DMS79 treated with DMSO at 0.1 percent for 48 hours (cell line): ENCODE measurements at regions not wholly inside any gene's neighbourhood (a gene's known extent, or its start where the extent isn't known, plus 50 kb on each side); places are given as distances from the start of the nearest gene placed in this dataset.

Experiments used
- DNase-seq: peaks from one replicate; lab custom pipeline; 2025; lab: John Stamatoyannopoulos, UW

DNA sequence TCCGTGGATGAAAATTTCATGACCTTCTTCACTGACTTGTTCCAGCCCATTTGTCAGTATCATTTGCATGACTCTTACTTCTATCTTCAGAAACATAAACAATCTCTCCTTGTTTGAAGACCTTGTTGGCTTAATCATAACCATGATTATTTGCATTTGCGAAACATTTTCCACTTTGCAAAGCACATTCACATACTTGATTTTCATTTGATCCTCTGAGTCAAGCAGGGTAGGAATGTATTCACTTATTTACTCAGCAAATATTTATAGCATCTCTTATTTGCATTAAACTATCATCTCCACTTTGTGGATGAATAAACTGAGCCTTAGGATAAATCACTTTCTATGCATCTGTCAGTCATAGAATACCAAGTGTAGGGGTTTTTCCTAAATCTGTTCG lies 343.0 kb upstream of the SGCD start:
- DNase-seq, result no peak

DNA sequence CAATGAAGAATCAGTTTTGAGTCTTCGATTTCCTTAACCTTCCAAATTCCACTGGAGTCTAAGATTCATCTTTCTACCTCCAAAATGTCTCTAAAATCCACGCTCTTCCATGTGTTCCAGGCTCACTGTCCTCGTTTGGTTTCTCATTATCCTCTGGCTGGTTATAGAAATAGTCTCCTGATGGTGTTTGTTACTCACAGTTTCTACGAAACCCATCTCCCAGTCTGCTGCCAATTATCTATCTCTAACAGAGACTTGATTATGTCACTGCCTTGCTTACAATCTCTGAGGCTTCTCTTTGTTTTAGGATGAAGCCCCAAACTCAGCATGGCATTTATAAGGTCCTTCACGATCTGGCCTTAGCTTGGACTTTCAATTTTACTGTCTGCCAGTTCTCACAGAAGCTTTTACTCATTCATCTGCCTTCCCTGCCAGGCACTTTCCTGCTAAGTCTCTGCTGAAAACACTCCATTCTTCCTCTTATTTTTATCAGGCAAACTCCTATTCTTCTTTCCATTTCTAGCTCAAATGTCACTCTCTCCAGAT lies 339.6 kb upstream of the SGCD start:
- DNase-seq, result no peak

DNA sequence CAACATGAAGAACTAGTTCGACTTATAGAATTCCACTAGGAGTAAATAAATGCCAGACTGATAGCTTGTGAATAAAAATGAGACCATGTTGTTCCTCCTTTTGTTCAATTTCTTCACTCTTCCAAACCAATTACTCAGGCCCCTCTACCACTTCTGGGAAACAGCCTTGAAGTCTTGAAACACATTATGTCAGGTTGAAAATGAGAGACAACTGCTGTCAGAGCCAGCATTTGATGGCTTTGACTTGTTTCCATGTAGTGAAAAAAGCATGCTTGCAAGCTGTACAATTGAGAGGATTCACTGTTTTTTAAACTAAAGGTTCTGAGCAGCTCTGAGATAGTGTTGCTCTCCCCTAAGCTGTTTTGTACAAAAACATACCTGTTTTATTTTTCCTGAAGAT lies 337.1 kb upstream of the SGCD start:
- DNase-seq, result no peak

DNA sequence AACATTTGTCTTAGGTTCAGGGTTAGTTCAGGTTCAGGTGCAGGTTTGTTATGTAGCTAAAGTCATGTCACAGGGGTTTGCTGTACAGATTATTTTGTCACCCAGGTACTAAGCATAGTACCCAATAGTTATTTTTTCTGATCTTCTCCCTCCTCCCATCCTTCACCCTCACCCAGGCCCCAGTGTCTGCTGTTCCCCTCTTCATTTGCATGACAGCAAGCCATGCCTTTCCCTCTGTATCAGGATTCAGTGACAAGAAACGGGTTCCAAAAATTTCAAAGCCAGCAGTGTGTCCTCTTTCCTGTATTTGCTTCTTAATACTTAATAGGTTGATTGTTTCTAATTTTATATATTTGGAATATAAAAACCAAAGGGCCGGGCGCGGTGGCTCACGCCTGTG lies 330.8 kb upstream of the SGCD start:
- no peak for DNase-seq

DNA sequence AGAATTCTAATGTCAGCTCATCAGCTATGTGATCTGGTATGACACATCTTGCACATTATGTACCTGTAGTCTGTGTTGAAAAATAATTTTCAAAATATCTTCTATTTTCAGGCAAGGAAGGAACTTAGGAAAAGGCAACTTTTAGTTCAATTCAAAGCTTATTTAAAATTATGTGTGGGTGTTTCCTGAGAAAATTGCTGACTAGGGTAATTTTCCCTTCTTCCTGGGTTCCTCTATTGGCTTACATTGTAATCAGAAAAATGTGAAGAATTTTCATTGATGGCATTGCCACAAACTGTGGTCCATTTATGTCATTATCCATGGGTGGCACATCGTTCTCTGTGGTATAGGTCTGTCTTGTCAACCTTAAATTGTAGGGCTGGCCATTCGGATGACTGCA lies 328.7 kb upstream of the SGCD start:
- no peak for DNase-seq

DNA sequence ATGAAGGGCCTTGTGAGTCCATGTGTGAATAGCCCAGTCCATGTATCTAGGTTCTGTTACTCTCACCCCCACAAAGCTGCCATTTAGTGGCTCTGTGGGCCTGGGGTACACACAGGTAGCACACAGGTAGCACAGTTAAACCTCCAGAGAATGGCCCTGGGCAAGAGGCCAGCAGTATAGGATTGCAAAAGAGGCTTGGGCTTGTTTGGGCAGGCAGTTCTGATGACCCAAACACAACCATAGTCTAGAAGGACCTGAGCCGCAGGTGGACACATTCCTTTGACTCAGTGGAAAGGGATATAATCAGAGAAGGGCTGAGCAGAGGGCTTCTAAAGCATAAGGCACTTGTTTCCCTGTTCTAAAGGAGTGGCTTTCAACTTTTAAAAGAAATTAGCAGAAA lies 326.8 kb upstream of the SGCD start:
- no peak for DNase-seq

DNA sequence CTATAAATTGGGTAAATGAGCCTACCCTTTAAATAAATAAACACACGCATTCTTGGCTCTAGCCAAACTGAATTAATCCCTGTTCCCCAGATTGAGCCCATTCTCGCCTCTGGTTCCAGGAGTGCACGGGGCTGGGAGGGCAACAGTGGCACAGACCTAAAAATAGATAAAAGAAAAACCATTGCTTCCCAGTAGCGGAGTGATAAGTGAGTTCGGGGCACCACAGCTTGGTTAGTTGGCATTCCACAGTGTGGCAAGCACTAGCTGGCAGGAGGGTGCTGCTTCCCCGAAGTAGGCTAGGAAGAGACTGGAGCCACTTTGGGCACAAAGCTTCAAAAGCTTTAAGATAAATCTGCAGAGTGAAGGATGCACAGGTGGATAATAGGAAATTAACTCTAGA lies 322.2 kb upstream of the SGCD start:
- DNase-seq, result no peak

DNA sequence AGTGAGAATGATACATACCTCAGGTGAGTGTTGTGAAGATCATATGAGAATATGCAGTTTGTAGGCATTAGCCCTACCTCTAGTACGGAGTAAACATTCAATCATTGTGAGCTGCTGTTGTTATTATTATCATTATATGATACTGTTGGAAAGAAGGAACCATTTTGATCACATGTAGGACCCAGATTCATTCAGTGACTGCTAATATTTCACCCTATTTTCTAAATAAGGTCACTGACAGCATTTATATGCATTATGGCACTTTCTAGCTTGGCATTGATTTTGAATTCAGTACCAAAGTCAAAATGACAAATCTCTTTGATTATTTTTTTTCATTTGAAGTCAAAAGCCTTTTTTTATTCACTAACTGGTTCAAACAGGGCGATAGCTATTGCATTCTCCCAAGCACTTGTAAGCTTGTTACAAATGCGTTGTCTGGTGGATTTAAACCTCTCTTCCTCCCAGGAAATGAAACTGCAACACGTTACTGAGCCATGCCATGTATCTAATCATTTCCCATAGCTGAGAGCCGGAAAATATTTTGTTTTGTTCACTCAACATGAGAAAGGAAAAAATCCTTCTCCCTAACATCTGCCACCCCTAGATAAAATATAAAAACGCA lies 320.8 kb upstream of the SGCD start:
- no peak for DNase-seq

DNA sequence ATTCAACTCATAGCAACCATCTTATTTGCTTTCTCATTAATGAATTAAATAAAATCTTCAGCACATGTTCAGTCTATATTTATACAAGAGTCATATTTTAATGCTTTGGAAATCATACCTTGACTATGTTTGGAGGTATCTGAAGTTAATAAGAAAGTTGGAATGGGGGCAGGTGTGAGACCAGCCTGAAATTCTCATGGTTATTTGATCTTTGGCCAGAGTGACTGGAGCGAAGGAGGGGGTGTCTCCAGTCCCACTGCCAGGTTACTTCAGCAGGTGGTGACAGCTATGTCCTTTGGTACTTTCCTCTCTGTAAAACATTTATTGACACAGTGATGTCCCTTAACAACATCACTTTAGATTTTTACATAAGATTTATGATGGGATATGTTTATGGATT lies 318.1 kb upstream of the SGCD start:
- no peak for DNase-seq

DNA sequence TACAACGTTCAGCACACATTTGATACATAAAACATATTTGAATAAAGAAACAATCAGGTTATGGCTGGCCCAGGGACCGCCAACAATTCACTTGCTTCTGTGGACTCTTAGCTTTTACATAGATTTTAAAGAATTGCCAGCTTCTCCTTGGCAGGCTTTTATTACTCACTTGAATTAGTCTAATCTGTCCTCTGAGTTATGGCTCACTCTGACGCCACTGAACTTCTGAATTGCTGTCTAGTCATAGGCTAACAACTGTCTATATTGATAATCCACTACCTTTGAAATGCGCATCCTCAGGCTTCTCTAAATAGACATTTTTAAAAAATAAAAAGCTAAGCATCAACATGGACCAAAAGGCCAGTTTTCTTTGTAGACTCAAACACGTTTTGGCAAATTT lies 317.4 kb upstream of the SGCD start:
- DNase-seq, result no peak

DNA sequence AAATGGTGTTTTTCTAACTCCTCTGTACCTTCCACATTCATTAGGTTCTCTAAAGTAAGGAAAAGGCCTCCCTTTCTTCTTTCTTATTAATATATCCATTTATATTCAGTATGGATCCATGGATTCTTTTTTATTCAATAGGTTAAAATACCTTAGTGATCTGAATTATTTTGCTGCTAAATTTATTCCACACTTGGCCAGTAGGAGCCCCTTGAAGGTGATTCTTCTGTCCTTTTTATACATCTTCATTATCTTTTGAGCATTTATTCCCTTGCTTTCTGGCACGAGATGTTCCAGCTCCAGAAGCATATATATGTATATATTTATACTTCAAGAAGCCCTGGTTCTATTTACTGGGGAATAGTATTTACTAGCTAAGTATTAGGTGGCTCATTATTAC lies 311.8 kb upstream of the SGCD start:
- DNase-seq, result no peak

DNA sequence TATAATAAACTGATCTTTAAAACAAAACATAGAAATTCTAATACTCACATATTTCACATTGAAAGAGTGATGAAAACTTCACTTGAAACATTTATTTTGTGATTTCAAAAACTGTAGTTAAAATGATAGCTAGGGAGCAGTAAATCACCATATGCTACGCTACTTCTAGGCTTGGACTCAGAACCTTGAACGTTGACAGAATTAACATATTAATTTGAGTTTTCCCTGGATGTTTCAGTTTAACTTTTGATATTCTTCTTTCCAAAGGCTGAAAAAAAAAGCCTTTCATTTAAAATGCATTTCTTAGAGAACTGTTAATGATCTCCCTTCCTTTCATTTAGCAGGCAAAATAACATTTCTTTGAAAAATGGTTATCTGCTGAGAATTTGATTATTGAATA lies 307.8 kb upstream of the SGCD start:
- no peak for DNase-seq

DNA sequence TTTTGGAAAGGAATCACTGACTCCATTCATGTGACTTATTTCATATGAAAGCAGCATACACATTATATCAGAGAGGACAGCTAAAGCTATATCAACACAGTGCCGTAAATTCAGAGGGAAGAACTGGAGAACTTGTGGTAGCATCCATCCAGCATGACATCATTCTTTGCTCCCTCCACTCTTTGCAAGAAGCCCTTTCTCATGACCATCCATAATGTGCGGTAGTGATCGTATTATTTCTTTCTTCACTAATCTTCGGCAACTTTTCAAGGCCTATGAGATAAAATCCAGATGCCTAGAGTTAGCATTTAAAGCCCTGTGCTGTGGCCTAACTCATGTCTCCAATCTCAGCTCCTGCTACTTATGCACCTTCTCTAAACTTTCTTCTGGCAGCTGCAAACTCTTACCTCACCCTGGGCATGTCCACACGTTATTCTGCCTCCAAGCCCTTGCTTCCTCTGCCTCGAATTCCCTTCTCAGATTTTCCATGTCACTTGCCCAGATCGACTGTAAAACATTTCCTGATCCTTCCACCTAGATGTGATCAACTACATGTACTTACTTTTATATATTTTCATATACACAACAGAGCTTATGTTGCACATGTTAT lies 307.3 kb upstream of the SGCD start:
- no peak for DNase-seq

DNA sequence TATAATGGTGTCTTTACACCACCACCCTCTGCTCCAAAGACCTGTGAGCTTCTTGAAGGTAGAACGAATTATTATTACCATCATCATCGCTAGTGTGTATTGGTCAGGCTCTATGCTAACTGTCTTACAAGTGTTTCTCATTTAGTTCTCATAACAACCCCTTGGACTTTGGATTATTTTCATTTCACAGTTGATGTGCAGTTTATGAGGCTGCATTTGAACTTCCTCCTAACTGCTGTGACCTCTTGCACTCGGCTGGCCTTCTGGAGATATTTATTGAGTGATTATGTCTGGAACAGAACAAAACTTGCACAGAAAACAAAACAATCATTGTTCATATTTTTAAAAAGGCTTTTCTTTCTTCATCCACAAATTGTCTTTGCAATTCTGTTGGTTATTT lies 306.3 kb upstream of the SGCD start:
- DNase-seq, result no peak

DNA sequence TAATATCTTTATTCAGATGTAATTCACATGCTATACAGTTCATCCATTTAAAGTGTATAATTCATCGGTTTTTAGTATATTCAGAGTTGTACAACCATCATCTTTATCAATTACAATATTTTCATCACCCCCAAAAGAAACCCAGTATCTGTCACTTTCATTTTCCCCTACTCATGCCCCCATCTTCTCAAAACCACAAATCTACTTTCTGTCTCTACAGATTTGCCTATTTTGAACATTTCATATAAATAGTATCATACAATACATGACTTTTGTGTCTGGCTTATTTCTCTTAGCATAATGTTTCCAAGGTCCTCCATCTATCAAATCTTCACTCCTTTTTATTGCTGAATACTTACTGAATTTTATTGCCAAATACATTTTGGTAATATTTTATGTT lies 305.1 kb upstream of the SGCD start:
- no peak for DNase-seq

DNA sequence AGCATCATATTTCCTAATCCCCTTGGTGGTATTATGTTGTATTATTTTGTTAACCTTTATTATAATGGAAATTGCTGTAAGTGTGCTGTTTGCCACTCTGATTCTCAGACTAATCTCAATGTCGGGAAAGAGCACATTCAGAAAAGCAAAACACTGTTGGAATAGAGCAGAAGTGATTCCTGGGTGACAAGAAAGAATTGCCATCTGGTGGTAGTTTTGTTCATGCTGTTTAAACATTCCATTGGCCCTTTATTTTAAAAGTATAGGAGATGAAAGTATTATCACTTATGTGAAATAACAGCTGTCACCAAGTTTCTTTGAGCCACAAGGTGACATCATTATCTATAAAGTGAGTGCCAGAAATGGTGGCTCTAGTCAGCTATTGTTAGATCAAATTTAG lies 301.3 kb upstream of the SGCD start:
- DNase-seq, result no peak

DNA sequence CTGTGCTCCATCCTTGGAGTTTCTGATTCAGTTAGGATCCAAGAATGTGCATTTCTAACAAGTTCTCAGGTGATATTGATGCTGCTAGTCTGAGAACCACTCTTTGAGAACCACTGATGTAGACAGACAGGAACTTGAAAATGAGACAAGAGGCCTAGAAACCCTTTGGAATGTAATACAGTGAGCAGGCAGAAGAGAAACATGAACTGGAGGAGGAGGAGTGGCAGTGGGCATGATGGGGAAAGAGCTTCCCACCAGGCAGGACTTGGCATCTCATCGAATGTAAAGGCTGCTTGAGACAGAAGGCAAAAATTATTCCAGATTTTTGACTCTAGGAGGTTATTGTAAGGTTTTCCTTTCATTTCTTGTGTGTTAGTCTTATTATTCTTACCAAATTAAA lies 295.8 kb upstream of the SGCD start:
- no peak for DNase-seq

DNA sequence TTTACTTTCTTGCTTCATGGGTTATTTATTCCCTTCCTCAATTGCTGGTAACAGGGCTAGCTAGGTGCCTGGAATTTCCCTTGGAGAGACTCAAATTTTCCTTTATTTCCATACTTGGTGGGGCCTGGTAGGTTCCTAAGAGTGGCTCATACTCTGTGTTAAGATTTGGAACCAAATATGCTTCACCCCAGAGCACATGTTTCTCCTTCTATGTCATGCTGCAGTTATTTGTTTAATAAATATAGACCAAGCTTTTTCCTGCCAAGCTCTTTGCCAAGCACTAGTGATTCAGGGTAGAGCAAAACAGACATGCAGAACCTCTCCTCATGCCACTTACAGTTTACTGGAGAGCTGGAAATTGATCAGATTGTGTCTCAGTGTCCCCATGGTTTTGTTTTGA lies 290.3 kb upstream of the SGCD start:
- no peak for DNase-seq

DNA sequence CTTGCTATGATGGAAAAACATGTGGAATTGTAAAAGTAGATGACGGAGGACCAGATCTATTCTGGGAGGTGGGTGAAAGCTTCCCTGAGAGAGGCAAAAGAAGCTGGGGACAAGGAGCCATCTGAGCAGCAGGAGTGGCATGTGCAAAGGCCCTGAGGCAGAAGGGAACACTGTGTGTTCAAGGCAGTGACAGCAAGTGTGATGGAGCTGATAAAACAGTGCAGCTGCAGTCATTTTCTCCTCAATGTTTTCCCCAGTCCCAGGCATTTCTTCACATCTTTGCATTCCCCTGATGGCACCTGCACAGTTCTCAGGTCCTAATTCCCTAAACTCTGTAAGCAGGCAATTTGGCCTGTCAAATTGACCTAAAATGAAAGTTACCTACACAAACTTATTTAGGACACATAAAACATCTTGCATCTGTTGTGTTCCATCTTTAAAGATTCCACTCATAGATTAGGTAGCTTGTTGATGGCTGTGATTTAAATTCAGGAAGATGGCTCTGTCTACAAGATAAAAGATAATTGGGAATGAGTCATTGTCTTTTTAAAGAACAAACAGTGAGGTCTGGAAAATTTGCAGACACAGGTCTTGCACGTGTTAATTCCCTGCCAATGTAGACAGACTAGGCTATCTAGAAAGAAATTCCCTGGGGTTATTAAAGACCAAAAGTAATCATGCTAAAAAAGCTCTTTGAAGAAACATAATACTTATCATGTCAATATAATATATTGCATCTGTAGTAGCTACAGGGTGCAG lies 289.6 kb upstream of the SGCD start:
- no peak for DNase-seq

DNA sequence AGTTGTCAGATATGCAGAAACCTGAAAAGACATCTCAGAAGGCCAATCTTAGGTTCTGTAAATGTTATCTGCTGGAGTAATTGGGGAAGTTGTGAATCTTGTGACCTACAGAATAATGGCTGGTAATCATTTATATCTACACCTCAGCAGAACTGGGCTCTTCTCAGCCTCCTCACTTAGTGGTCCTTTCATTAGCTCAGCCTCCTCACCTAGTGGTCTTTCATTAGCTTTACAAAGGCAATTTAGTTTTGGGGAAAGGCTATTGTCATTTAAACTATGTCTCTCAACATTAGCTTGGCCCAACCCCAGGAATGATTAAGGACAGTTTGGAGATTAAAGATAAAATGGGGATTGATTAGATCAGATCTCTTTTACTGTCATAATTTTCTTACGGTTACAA lies 284.2 kb upstream of the SGCD start:
- DNase-seq, result no peak

DNA sequence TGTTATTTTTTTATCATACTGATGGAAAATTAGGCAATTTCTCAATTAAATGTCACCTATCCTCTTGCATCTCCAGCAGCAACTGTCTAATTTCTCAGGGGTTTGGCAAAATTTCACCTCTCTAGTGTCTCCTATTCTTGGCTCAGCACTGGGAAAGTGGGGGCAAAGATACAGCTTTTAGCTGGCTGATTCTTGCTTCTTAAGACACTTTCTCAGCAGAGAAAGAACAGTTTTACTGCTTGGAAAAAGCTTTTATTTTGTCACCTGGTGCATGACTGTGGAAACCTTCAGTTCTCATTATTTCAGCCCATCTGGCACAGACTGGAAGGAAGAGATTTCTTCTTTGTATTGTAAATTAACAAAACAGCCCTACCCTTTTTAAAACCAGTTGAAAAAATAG lies 283.6 kb upstream of the SGCD start:
- no peak for DNase-seq

DNA sequence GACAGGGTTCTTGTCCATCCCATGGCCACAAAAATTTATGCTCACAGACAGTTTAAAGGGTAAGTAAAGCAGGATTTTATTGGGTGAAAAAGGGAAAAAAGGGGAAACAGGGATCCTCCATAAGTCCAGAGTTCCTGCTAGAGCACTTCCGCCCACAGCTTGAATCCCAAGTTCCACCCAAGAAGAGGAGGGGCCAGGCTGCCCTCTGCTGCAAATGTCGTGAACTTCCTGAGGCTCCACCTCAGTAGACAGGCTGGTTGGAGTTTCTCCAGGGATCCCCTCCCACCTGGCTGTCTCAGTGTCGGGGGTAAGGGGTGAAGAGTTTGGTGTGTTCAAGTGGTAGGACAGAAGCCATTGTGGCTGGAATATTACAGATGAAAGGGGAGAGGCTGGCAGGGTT lies 275.0 kb upstream of the SGCD start:
- no peak for DNase-seq

DNA sequence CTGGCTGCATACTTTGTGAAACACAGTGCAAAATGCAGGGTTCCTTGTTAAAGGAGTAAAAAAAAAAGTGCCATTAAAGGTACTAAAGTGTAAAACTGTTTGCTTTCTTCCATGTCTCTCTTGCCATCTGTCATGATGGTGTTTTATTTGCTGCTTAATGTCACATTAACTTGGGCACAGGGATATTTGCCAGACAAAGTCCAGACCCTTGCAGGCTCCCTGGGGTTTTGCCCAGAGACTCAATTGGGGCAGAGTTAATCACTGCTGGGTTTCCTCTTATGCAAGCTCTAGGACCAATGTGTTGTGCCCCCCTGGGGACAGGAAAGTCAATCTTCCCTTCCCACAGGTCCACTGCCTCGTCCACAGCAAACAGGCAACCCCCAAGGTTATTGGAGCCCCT lies 274.3 kb upstream of the SGCD start:
- no peak for DNase-seq

DNA sequence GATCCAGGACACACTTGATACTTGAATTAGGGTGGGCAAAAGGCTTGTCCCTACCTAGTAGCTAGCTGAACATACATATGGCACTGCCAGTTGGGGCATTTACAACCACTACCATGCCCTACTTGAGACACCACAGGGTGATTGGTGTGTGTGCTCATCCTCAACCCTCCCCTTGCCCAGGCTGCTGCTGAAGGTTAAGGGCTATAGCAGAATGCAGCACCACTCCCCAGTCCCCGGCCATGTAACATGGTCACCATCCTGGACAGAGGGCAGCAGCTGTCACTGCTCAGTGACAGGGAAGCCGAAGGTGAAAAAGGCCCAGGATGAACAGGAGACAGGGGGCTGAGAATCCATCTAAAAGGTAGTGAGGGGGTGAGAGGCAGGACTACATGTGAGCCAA lies 273.9 kb upstream of the SGCD start:
- DNase-seq, result no peak
